ENCODE measurements at regions not wholly inside any gene's neighbourhood (a gene's known extent, or its start where the extent isn't known, plus 50 kb on each side); places are given as distances from the start of the nearest gene placed in this dataset.

- TF ChIP-seq, protein P1, sequence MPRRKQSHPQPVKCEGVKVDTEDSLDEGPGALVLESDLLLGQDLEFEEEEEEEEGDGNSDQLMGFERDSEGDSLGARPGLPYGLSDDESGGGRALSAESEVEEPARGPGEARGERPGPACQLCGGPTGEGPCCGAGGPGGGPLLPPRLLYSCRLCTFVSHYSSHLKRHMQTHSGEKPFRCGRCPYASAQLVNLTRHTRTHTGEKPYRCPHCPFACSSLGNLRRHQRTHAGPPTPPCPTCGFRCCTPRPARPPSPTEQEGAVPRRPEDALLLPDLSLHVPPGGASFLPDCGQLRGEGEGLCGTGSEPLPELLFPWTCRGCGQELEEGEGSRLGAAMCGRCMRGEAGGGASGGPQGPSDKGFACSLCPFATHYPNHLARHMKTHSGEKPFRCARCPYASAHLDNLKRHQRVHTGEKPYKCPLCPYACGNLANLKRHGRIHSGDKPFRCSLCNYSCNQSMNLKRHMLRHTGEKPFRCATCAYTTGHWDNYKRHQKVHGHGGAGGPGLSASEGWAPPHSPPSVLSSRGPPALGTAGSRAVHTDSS (tag by site-specific recombination; IDR thresholded peaks at IDR 0.05), result no peak
- TF ChIP-seq ZSCAN23 (tag by site-specific recombination; IDR thresholded peaks at IDR 0.05) (no peak), ZNF791 (tag by site-specific recombination; IDR thresholded peaks at IDR 0.05) (no peak), ZNF785 (tag by site-specific recombination; IDR thresholded peaks at IDR 0.05) (no peak), ZNF544 (tag by site-specific recombination; IDR thresholded peaks at IDR 0.05) (no peak), ZNF221 (tag by site-specific recombination; IDR thresholded peaks at IDR 0.05; ENCODE audit: borderline replicate concordance) (no peak)
- TF ChIP-seq, protein P2, sequence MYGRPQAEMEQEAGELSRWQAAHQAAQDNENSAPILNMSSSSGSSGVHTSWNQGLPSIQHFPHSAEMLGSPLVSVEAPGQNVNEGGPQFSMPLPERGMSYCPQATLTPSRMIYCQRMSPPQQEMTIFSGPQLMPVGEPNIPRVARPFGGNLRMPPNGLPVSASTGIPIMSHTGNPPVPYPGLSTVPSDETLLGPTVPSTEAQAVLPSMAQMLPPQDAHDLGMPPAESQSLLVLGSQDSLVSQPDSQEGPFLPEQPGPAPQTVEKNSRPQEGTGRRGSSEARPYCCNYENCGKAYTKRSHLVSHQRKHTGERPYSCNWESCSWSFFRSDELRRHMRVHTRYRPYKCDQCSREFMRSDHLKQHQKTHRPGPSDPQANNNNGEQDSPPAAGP (tag by site-specific recombination; IDR thresholded peaks at IDR 0.05), result no peak
These were observed 316.9 kb upstream of the SP8 start (continued) for GRCh38 chr7:21103426-21104123.

DNA sequence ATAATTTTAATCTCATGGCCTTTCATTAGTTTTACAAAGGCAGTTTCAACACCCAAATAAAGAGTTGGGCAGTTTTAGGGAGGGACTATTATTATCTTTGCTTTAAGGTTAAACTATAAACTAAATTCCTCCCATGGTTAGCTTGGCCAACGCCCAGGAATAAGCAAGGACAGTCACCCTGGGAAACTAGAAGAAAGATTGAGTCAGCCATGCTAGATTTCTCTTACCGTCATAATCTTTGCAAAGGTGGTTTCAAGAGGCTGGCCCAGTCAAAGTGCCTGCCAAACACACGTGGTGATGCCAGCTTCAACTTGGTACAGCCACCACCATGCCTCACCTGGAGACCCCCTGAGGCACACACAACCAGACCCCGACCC, 317.4 kb upstream of the SP8 start:
- H3K4me3 ChIP-seq (ENCODE audit: low read depth, low read length), result no peak overlapping the region
- H3K27ac ChIP-seq (ENCODE audit: extremely low read depth, low read depth, low read length), result no peak overlapping the region
- H3K36me3 ChIP-seq (ENCODE audit: control insufficient read depth in 2 of 2, insufficient read depth in 1 of 2, low read length in 2 of 2), result no peaks in the 10 kb centered on the region
- TF ChIP-seq ZNF274 (IDR thresholded peaks at IDR 0.05; ENCODE audit: low read length), result no peak
- TF ChIP-seq ZNF274 (tag by site-specific recombination; IDR thresholded peaks at IDR 0.05; ENCODE audit: borderline replicate concordance), result no peak
- TF ChIP-seq ZBTB1 (tag by site-specific recombination; IDR thresholded peaks at IDR 0.05), result no peak
- TF ChIP-seq ZNF510 (tag by site-specific recombination; IDR thresholded peaks at IDR 0.05; ENCODE audit: insufficient replicate concordance), result no peak
- TF ChIP-seq ZNF311 (tag by site-specific recombination; IDR thresholded peaks at IDR 0.05; ENCODE audit: borderline replicate concordance), result no peak
- no peak for TF ChIP-seq ZSCAN18 (tag by site-specific recombination; IDR thresholded peaks at IDR 0.05)
- no peak for TF ChIP-seq ZNF2 (tag by site-specific recombination; IDR thresholded peaks at IDR 0.05)
- no peak for TF ChIP-seq FEZF1 (tag by site-specific recombination; IDR thresholded peaks at IDR 0.05)
- no peak for TF ChIP-seq ZNF133 (tag by site-specific recombination; IDR thresholded peaks at IDR 0.05)
- TF ChIP-seq ZNF16 (tag by site-specific recombination; IDR thresholded peaks at IDR 0.05; ENCODE audit: low read depth), result no peak
- no peak for TF ChIP-seq ZNF140 (tag by site-specific recombination; IDR thresholded peaks at IDR 0.05)
- no peaks in the 10 kb centered on the region for H3K4me1 ChIP-seq (ENCODE audit: control insufficient read depth, insufficient read depth, low read length)
- POLR2A ChIA-PET, result no interaction called here
- CTCF ChIA-PET, result no interaction called here
- no peaks in the 10 kb centered on the region for H3K9me3 ChIP-seq (ENCODE audit: control insufficient read depth, insufficient read depth, low read depth, low read length)

DNA sequence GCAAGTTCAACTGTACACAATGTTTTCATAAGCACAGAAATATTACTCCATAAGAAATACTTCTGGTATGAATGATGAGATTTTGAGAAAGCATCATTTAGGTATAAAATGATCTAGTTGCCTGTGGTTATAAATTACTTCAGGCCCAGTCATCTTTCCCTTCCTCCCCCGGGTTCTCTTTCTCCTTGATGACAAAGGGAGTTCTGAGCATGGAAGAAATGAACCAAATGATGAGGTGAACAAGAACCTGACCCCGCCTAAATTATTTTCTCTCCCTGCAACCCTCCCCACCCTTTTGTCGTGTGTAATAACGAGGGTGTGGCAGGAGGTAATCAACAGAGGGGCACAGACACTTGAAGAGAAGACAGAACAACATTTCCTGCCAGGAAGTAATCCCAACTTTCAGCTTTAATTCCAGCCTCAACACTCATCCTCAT, 319.6 kb upstream of the SP8 start:
- no peak overlapping the region for H3K27ac ChIP-seq (ENCODE audit: extremely low read depth, low read depth, low read length)
- no peak overlapping the region for H3K4me3 ChIP-seq (ENCODE audit: low read depth, low read length)
- ChIA-PET CTCF (no interaction called here), POLR2A (no interaction called here)
- H3K4me1 ChIP-seq (ENCODE audit: control insufficient read depth, insufficient read depth, low read length), result no peaks in the 10 kb centered on the region
- no peaks in the 10 kb centered on the region for H3K36me3 ChIP-seq (ENCODE audit: control insufficient read depth in 2 of 2, insufficient read depth in 1 of 2, low read length in 2 of 2)
- no peaks in the 10 kb centered on the region for H3K9me3 ChIP-seq (ENCODE audit: control insufficient read depth, insufficient read depth, low read depth, low read length)
- TF ChIP-seq ZNF549 (tag by site-specific recombination; IDR thresholded peaks at IDR 0.05), result no peak
- no peak for TF ChIP-seq ZBTB1 (tag by site-specific recombination; IDR thresholded peaks at IDR 0.05)
- TF ChIP-seq, protein P3, sequence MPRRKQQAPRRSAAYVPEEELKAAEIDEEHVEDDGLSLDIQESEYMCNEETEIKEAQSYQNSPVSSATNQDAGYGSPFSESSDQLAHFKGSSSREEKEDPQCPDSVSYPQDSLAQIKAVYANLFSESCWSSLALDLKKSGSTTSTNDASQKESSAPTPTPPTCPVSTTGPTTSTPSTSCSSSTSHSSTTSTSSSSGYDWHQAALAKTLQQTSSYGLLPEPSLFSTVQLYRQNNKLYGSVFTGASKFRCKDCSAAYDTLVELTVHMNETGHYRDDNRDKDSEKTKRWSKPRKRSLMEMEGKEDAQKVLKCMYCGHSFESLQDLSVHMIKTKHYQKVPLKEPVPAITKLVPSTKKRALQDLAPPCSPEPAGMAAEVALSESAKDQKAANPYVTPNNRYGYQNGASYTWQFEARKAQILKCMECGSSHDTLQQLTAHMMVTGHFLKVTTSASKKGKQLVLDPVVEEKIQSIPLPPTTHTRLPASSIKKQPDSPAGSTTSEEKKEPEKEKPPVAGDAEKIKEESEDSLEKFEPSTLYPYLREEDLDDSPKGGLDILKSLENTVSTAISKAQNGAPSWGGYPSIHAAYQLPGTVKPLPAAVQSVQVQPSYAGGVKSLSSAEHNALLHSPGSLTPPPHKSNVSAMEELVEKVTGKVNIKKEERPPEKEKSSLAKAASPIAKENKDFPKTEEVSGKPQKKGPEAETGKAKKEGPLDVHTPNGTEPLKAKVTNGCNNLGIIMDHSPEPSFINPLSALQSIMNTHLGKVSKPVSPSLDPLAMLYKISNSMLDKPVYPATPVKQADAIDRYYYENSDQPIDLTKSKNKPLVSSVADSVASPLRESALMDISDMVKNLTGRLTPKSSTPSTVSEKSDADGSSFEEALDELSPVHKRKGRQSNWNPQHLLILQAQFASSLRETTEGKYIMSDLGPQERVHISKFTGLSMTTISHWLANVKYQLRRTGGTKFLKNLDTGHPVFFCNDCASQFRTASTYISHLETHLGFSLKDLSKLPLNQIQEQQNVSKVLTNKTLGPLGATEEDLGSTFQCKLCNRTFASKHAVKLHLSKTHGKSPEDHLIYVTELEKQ (tag by site-specific recombination; IDR thresholded peaks at IDR 0.05; ENCODE audit: borderline replicate concordance), result no peak
- no peak for TF ChIP-seq ZNF274 (IDR thresholded peaks at IDR 0.05; ENCODE audit: low read length)
- TF ChIP-seq ZNF274 (tag by site-specific recombination; IDR thresholded peaks at IDR 0.05; ENCODE audit: borderline replicate concordance), result no peak
- TF ChIP-seq ZNF155 (tag by site-specific recombination; IDR thresholded peaks at IDR 0.05), result no peak
- no peak for TF ChIP-seq ZNF501 (tag by site-specific recombination; IDR thresholded peaks at IDR 0.05)
- no peak for TF ChIP-seq ZNF48 (tag by site-specific recombination; IDR thresholded peaks at IDR 0.05)
- TF ChIP-seq, protein P4, sequence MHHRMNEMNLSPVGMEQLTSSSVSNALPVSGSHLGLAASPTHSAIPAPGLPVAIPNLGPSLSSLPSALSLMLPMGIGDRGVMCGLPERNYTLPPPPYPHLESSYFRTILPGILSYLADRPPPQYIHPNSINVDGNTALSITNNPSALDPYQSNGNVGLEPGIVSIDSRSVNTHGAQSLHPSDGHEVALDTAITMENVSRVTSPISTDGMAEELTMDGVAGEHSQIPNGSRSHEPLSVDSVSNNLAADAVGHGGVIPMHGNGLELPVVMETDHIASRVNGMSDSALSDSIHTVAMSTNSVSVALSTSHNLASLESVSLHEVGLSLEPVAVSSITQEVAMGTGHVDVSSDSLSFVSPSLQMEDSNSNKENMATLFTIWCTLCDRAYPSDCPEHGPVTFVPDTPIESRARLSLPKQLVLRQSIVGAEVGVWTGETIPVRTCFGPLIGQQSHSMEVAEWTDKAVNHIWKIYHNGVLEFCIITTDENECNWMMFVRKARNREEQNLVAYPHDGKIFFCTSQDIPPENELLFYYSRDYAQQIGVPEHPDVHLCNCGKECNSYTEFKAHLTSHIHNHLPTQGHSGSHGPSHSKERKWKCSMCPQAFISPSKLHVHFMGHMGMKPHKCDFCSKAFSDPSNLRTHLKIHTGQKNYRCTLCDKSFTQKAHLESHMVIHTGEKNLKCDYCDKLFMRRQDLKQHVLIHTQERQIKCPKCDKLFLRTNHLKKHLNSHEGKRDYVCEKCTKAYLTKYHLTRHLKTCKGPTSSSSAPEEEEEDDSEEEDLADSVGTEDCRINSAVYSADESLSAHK (tag by site-specific recombination; IDR thresholded peaks at IDR 0.05), result no peak

Data from HEK293 (cell line).